Panc1 (cell line): ENCODE measurements at regions not wholly inside any gene's neighbourhood (a gene's known extent, or its start where the extent isn't known, plus 50 kb on each side); places are given as distances from the start of the nearest gene placed in this dataset.
"Not testable (repeated sequence)": the region's sequence is repeated elsewhere in the genome, so short reads cannot be mapped to it uniquely, and the experiment has no call there.

Source experiments
- CTCF ChIP-seq: fragments of 450-650 bp; IDR thresholded peaks from 2 replicates; pipeline ENCODE4 v1.5.1; 2017; ENCODE audit warnings: mild to moderate bottlenecking
- POLR2AphosphoS5 ChIP-seq: IDR thresholded peaks from 2 replicates; pipeline ENCODE4 v1.6.1; 2012; ENCODE audit warnings: mild to moderate bottlenecking, low read depth, low read length, moderate library complexity
- REST ChIP-seq, 2 experiments: IDR thresholded peaks; 2 replicates each; pipeline ENCODE4 v1.6.1; 2011 to 2012; ENCODE audit warnings: low read depth in 2 of 2, control low read depth in 1 of 2, low read length in 1 of 2, mild to moderate bottlenecking in 1 of 2, moderate library complexity in 1 of 2; ENCODE audit not compliant: insufficient read depth in 1 of 2
- SIN3A ChIP-seq: IDR thresholded peaks from 2 replicates; pipeline ENCODE4 v1.6.1; 2012; ENCODE audit warnings: low read depth, mild to moderate bottlenecking, low read length, moderate library complexity, borderline replicate concordance; ENCODE audit not compliant: insufficient read depth
- TCF7L2 ChIP-seq: IDR thresholded peaks from 2 replicates; pipeline ENCODE4 v1.6.1; 2011; ENCODE audit warnings: mild to moderate bottlenecking, low read depth, low read length, inconsistent platforms

GRCh38 chr5:177875900-177876238 lies 93.2 kb upstream of the FAM153A start:
- TF ChIP-seq CTCF; REST (IDR thresholded peaks at IDR 0.05; ENCODE audit: insufficient read depth in 1 of 2, low read depth in 2 of 2, low read length in 1 of 2); TCF7L2; POLR2AphosphoS5; SIN3A: not testable (repeated sequence)
